Testis (tissue), 2 donors: ENCODE measurements at regions not wholly inside any gene's neighbourhood (a gene's known extent, or its start where the extent isn't known, plus 50 kb on each side); places are given as distances from the start of the nearest gene placed in this dataset.

Experiments
- DNase-seq: peaks from one replicate; pipeline ENCODE4 v3.0.0-alpha.2; 2019
- H3K27ac ChIP-seq, 2 donors: fragments of 200-600 bp; sonication (generic); one replicate each; pipeline ENCODE4 v1.5.1; 2019
- H3K27me3 ChIP-seq: fragments of 200-600 bp; sonication (generic); one replicate; pipeline ENCODE4 v1.5.1; 2019
- H3K36me3 ChIP-seq: fragments of 200-600 bp; sonication (generic); one replicate; pipeline ENCODE4 v1.5.1; 2017; ENCODE audit warnings: low read depth; ENCODE audit errors: missing control alignments
- H3K4me1 ChIP-seq: fragments of 200-600 bp; sonication (generic); one replicate; pipeline ENCODE4 v1.5.1; 2019
- H3K4me3 ChIP-seq, 2 donors: fragments of 200-600 bp; sonication (generic); one replicate each; pipeline ENCODE4 v1.5.1; 2017 to 2019
- H3K9me3 ChIP-seq: fragments of 200-600 bp; sonication (generic); one replicate; pipeline ENCODE4 v1.5.1; 2017
- POLR2A ChIP-seq: fragments of 450-650 bp; IDR thresholded peaks from one replicate; pipeline ENCODE4 v1.6.1; 2017; ENCODE audit warnings: antibody characterized with exemption, mild to moderate bottlenecking, moderate library complexity
- WGBS, 2 donors: methylation state at CpG; one replicate each; pipeline ENCODE4 v1.1.5; 2018; 5-methylcytosine and 5-hydroxymethylcytosine counted together
- intact Hi-C: fragments of 100-400 bp; cut with DNase I; formaldehyde crosslinking; loops from one replicate; pipeline ENCODE4 v1.15.1; 2023; ENCODE audit warnings: low total_unique reads
- TF ChIP-seq, protein P1 (sequence below), 3 experiments: fragments of 450-650 bp in 2 of 3; fragments of 200-600 bp in 1 of 3; sonication (generic) in 1 of 3; IDR thresholded peaks; one replicate each; pipeline ENCODE4 v1.5.1; 2016 to 2019; ENCODE audit warnings: antibody characterized with exemption in 3 of 3, mild to moderate bottlenecking in 2 of 3, moderate library complexity in 1 of 3

DNA sequence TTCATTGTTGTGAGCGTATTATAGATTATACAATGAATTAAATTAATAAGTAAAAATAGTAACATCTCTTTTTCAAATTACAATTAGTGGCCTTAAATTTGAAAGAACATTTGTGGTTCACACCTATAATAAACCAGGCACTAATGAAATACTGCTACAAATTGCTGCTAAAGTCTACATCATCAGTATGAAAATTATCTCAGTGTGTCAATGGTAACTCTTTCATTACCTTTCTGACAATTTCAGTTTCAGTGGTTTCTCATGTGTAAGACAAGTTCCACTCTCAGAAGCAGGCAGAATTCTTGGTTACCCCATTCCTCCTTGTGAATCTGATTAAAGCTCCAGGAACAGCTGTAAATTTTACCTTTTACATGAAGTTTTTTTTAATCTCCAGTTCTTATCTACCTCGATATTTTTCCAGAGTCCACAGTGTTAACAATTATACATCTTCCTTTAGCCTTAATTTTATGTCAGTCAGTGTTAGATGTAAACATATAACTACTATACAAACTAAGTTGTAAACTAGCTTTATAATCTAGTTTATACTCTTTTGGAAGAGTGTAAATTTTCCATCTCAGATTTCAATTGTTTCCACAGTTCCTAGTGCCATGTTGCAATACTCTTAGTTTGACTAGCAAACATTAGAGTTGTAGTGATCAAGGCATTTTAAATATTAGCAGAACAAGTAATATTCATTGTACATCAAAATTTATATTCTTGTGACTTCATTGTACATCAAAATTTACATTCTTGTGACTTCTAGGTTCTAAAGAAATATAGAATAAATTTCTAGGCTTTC, 1038.4 kb downstream of the EPHA7 start:
- Histone ChIP-seq H3K27ac (no peak overlapping the region), H3K9me3 (no peaks in the 10 kb centered on the region), H3K4me1 (no peaks in the 10 kb centered on the region), H3K36me3 (no peaks in the 10 kb centered on the region), H3K27me3 (no peaks in the 10 kb centered on the region), H3K4me3 (no peak overlapping the region)
- intact Hi-C loops: no loop called here
- DNase-seq: no peak
- WGBS, 2 donors: 85 to 91% methylated on average over 2 of the region's 2 CpGs
- TF ChIP-seq POLR2A: no peak
- TF ChIP-seq, protein P1, sequence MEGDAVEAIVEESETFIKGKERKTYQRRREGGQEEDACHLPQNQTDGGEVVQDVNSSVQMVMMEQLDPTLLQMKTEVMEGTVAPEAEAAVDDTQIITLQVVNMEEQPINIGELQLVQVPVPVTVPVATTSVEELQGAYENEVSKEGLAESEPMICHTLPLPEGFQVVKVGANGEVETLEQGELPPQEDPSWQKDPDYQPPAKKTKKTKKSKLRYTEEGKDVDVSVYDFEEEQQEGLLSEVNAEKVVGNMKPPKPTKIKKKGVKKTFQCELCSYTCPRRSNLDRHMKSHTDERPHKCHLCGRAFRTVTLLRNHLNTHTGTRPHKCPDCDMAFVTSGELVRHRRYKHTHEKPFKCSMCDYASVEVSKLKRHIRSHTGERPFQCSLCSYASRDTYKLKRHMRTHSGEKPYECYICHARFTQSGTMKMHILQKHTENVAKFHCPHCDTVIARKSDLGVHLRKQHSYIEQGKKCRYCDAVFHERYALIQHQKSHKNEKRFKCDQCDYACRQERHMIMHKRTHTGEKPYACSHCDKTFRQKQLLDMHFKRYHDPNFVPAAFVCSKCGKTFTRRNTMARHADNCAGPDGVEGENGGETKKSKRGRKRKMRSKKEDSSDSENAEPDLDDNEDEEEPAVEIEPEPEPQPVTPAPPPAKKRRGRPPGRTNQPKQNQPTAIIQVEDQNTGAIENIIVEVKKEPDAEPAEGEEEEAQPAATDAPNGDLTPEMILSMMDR (IDR thresholded peaks at IDR 0.05): no peak

DNA sequence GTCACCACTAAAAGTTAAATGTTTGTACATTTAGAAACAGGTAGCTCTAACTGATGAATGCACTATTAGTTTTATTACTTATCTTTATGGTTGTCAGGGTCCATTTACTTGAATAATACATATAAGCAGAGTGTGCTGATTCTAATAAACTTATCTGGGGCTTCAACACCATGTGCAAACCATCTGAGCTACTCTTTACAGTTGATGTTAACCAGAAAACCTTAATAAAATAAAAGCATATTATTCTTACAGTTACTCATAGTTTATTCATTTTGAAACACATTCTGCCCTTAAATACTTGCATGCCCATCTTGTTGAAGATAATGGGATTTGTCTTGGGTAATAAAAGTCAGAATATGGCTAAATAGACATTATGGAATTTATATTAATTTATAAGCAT, 1042.2 kb downstream of the EPHA7 start:
- Histone ChIP-seq H3K4me1 (no peaks in the 10 kb centered on the region), H3K9me3 (no peaks in the 10 kb centered on the region), H3K4me3 (no peak overlapping the region), H3K27ac (no peak overlapping the region), H3K36me3 (no peaks in the 10 kb centered on the region), H3K27me3 (no peaks in the 10 kb centered on the region)
- intact Hi-C loops: no loop called here
- no peak for DNase-seq
- TF ChIP-seq, protein P1 (IDR thresholded peaks at IDR 0.05): no peak
- no peak for TF ChIP-seq POLR2A

DNA sequence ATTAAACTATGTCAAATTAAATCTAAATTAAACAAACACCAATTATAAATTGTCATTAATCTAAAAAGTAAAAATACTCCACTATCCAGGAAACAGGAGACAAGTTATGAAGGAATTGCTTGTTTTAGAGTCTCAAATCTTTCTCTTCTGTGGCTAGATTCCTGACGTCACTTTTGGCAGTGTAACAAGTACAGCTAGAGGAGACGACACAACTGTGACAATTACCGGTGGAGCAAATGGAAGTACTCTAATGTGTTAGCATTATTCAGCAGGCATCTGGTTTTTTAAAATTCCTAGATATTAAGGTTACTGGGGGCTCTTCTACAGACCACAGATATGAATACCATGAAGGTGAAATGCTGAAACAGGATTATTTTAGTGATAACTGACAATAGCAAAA, 1042.7 kb downstream of the EPHA7 start:
- TF ChIP-seq, protein P1 (IDR thresholded peaks at IDR 0.05): no peak
- no peak for TF ChIP-seq POLR2A
- intact Hi-C loops: no loop called here
- Histone ChIP-seq H3K36me3 (no peaks in the 10 kb centered on the region), H3K27ac (no peak overlapping the region), H3K9me3 (no peaks in the 10 kb centered on the region), H3K27me3 (no peaks in the 10 kb centered on the region), H3K4me3 (no peak overlapping the region), H3K4me1 (no peaks in the 10 kb centered on the region)
- peak; percentile 18 for DNase-seq
- 26 to 49% methylated on average over 3 of the region's 3 CpGs for WGBS, 2 donors

DNA sequence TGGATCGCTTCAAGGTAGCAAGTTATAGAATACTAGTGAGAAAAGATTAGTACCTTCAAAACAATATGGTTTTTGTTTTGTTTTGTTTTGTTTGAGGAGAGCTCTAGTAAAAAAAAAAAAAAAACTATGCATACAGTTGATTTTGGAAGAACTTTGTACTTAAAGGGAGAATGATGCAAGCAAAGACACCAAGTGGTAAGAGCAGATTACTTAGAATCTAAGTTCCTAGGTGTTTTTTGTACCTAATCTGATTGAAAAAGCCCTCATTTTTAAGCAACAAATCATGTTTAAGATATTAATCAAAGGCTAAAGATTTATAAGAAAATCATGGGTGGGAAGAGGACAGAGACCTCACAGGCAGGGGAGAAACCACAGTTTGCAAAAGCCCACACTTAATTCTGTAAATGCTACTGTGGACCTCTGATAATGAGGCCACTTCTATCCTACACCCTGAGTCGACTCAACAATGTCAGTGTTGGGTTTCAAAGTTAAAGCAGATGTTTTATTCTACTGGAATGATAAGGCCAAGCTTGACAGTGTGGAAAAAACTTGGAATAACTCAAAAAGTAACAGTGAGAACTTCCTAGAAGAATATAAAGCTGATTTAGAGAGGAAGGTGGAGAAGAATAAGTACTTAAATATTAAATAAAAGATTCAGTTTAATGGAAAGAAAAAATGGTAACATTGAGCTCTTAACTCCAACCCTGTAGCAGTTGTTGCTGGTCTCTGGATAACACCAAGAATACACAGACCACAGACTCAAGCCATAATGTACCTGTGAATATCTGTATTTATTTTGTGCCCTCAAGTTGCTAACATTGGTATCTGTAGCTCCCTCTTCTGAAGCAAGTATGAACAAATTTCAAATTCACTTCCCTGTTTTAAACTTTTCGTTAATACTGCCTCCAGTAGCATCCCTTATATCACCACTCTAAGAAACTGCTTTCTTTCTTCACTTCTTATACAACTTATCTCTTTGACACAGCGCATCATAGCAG, 1047.8 kb downstream of the EPHA7 start:
- no peak for TF ChIP-seq POLR2A
- TF ChIP-seq, protein P1 (IDR thresholded peaks at IDR 0.05): no peak
- no peak overlapping the region for H3K4me3 ChIP-seq
- WGBS, 2 donors: 76 to 80% methylated on average over 4 of the region's 4 CpGs
- H3K4me1 ChIP-seq: no peaks in the 10 kb centered on the region
- no peak overlapping the region for H3K27ac ChIP-seq
- H3K9me3 ChIP-seq: no peaks in the 10 kb centered on the region
- no peaks in the 10 kb centered on the region for H3K36me3 ChIP-seq
- no peaks in the 10 kb centered on the region for H3K27me3 ChIP-seq
- intact Hi-C loops: no loop called here
- no peak for DNase-seq
